GM23248 (cell line): ENCODE measurements at regions not wholly inside any gene's neighbourhood (a gene's known extent, or its start where the extent isn't known, plus 50 kb on each side); places are given as distances from the start of the nearest gene placed in this dataset.

Source experiments
- EZH2 ChIP-seq: fragments of 200-600 bp; sonication (generic); IDR thresholded peaks from 2 replicates; pipeline ENCODE4 v1.6.1; 2018; ENCODE audit warnings: antibody characterized with exemption, mild to moderate bottlenecking; ENCODE audit not compliant: insufficient read depth, poor library complexity, severe bottlenecking
- EZH2phosphoT487 ChIP-seq: fragments of 200-600 bp; sonication (generic); IDR thresholded peaks from 2 replicates; pipeline ENCODE4 v1.6.1; 2018; ENCODE audit warnings: antibody characterized with exemption, moderate library complexity, mild to moderate bottlenecking, low read depth; ENCODE audit not compliant: insufficient read depth

DNA sequence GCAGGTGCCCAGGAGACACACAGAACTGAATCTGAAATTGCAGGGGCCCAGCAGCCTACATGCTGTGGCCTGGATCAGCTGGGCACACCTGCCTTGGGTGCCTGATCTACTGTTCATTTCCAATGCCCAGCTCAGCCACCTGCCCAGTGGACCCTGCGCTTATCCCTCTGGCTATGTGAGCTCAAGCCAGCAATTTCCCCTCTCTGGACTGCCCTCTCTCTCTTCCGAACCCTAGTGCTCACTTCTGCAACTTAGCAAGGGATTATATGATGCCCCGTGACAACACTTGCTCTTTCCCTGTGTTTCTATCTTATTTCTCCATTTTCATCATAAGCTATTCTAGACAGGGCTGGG lies 276.0 kb downstream of the UACA start:
- no peak for TF ChIP-seq EZH2
- no peak for TF ChIP-seq EZH2phosphoT487
